NCI-H82 treated with DMSO at 0.1 percent for 48 hours (cell line): ENCODE measurements at regions not wholly inside any gene's neighbourhood (a gene's known extent, or its start where the extent isn't known, plus 50 kb on each side); places are given as distances from the start of the nearest gene placed in this dataset.
"Not testable (repeated sequence)": the region's sequence is repeated elsewhere in the genome, so short reads cannot be mapped to it uniquely, and the experiment has no call there.

Source experiments
- DNase-seq: peaks from one replicate; lab custom pipeline; 2025; ENCODE audit not compliant: unreplicated experiment; lab: John Stamatoyannopoulos, UW

GRCh38 chrX:114095789-114096188, 488.1 kb upstream of the HTR2C start:
- no peak for DNase-seq

DNA sequence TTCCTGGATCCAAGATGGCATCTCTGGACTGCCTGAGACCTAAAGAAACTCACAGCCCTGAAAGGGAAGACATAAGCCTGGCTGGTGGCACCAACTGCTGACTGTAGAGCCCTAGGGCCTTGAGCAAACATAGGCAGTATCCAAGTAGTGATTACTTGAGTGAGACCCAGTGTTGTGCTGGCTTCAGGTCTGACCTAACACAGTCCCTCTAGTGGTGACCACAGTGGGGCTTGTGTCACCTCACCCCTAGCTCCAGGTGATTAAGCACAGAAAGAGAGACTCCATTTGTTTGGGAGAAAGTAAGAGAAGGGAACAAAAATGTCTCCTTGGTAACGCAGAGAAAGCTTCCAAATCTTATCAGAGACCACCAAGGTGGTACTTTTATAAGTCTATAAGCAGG, 496.3 kb upstream of the HTR2C start:
- no peak for DNase-seq

DNA sequence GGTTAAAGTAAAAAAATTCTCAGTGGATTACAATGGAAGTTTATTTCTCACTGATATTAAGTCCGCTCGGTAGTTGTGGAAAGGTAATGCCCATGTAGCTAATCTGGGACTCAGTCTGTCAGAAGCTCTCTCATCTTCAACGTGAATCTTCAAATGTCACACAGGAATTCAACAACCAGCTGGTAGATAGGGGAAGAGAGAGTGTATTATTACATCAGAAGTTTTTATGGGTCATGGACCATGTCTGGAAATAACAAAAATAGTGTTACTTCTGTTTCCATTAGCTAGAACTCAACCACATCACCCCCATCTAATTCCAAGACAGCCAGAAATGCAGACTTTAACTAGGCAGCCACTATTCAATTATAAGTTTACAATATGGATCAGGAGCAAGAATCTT, 506.1 kb upstream of the HTR2C start:
- no peak for DNase-seq

GRCh38 chrX:114075073-114075673, 508.7 kb upstream of the HTR2C start:
- DNase-seq: no peak

- DNase-seq: no peak
Observed at GRCh38 chrX:114073926-114074325, 510.0 kb upstream of the HTR2C start.

GRCh38 chrX:114071412-114071811, 512.5 kb upstream of the HTR2C start:
- DNase-seq: no peak

- no peak for DNase-seq
Observed at GRCh38 chrX:114065577-114066223, 518.2 kb upstream of the HTR2C start.

GRCh38 chrX:114061226-114061625, 522.7 kb upstream of the HTR2C start:
- no peak for DNase-seq

- DNase-seq: no peak
Observed at GRCh38 chrX:114058988-114059418, 524.9 kb upstream of the HTR2C start.

DNA sequence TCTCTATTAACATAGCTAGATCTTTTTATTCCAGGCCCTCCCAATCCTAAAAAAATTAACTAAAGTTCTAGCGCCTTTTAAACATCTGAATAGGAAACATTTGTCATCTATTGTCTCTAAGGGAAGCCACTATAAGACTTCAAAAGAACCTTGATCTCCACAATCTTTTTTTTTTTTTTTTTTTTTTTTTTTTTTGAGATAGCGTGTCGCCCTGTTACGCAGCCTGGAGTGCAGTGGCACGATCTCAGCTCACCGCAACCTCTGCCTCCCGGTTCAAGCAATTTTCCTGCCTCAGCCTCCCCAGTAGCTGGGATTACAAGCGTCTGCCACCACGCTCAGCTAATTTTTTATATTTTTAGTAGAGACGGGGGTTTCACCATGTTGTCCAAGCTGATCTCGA, 526.5 kb upstream of the HTR2C start:
- DNase-seq: not testable (repeated sequence)

DNA sequence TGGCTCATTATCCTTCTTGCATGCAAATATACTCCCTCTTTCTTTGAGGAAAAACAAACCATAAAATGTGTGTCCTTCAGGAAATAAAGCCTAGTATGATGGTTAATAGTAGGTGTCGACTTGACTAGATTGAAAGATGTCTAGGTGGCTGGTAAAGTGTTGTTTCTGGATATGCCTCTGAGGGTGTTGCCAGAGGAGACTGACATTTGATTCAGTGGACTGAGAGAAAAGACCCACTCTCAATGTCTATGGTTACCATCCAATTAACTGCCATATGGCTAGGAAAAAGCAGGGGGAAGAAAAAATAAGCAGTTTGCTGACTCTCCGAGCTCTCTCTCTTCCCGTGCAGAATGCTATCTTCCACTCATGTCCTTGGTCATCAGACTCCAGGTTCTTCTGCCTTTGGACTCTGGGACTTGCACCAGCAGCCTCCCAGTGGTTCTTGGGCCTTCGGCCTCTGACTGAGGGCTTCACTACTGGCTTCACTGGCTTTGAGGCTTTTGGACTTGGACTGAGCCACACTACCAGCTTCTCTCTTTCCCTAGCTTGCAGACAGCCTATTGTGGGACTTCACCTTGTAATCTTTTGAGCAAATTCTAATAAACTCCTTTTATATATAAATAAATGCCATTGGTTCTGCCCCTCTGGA, 532.1 kb upstream of the HTR2C start:
- peak; percentile 21 for DNase-seq

GRCh38 chrX:114050075-114050796, 533.6 kb upstream of the HTR2C start:
- DNase-seq: no peak

DNA sequence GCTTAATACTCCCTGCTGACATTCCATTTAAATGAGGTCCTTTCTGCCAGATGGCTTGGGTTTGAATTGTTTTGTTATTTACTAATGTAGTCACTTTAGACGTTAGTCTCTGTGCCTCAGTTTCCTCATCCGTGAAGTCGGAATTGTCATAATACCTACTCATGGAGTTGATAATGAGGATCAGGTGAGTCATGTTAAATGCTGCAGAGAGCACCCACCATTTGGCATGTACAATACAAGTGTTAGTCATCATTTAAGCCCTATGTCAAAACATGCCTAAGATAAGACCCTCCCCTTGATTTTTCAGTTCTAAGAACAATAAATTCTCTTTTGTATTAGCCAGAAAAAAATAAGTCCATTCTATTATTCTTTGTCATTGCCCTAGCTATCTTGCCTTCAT, 534.8 kb upstream of the HTR2C start:
- DNase-seq: no peak

- no peak for DNase-seq
Observed at GRCh38 chrX:114047558-114047957, 536.3 kb upstream of the HTR2C start.

DNA sequence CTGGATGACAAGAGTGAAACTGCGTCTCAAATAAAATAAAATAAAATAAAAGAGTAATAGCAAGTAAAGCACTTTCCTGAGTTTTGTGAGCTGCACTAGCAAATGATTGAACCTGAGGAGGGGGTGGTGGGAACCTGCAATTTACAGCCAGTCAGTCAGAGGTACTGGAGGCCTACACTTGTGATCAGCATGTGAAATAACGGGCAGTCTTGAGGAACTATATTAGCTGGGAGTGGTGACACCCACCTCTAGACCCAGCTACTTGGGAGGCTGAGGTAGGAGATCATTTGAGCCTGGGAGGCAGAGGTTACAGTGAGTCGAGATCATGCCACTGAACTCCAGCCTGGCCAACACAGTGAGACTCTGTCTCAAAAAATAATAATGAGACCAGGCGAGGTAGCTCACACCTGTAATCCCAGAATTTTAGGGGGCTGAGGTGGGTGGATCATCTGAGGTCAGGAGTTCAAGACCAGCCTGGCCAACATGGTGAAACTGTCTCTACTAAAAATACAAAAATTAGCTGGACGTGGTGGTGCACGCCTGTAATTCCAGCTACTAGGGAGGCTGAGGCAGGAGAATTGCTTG, 537.1 kb upstream of the HTR2C start:
- DNase-seq: no peak

DNA sequence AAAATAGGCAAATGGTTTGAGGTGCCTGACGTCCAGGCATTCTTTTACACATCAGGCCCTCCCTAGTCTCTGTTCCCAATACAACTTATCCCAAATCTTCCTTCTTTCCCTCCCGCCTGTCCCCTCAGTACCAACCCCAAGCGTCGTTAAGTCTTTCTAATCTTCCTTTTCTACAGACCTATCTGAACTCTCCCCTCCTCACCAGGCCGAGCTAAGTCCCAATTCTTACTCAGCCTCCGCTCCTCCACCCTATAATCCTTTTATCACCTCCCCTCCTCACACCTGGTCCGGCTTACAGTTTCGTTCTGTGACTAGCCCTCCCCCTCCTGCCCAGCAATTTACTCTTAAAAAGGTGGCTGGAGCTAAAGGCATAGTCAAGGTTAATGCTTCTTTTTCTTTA, 542.4 kb upstream of the HTR2C start:
- DNase-seq: peak; percentile 7

GRCh38 chrX:114040661-114041269, 543.1 kb upstream of the HTR2C start:
- DNase-seq: not testable (repeated sequence)

DNA sequence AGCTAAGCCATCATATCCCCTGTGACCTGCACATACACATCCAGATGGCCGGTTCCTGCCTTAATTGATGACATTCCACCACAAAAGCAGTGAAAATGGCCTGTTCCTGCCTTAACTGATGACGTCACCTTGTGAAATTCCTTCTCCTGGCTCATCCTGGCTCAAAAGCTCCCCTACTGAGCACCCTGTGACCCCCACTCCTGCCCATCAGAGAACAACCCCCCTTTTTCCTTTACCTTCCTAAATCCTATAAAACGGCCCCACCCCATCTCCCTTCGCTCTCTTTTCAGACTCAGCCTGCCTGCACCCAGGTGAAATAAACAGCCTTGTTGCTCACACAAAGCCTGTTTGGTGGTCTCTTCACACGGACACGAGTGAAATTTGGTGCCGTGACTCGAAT, 543.8 kb upstream of the HTR2C start:
- DNase-seq: not testable (repeated sequence)

DNA sequence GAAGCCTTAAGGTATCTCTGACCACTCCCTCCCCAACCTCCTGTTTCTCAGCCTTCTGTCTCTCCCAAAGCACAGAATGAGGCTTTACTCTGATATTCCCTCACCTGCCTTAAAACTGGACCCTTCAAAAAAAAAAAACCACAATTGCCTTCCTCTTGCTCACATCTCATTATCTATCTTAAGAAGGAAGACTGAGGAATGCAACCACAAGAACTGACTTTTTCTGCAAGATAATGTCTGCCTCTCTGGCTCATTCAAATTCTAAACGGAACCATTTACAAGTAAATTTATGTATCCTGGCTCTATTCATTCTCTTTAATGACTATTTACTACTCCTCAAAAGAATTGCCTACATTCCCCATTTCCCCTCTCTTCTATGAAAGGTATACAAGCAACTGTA, 545.5 kb upstream of the HTR2C start:
- DNase-seq: no peak

DNA sequence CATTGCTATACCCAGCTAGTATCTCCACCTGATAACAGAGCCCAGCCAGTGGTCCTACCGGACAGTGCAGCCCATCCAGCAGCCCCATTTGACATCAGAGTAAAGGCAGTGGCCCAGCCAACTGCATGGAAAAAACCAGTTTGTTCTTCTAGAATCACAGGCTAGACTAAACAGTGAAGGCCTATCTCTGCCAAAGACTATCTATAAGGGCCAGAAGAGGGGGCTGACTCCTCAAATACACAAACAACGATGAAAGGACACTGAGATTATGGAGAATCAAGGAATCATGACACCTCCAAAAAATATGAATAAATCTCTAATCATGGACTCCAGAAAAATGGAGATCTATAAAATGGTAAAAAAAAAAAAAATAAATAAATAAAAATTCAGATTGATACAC, 546.4 kb upstream of the HTR2C start:
- no peak for DNase-seq
